GM19193 (cell line): ENCODE measurements at regions not wholly inside any gene's neighbourhood (a gene's known extent, or its start where the extent isn't known, plus 50 kb on each side); places are given as distances from the start of the nearest gene placed in this dataset.

Experiments
- POLR2A ChIP-seq: IDR thresholded peaks from 4 replicates; pipeline ENCODE4 v1.6.1; 2011; ENCODE audit not compliant: insufficient read depth, insufficient read length; ENCODE audit errors: extremely low read depth

DNA sequence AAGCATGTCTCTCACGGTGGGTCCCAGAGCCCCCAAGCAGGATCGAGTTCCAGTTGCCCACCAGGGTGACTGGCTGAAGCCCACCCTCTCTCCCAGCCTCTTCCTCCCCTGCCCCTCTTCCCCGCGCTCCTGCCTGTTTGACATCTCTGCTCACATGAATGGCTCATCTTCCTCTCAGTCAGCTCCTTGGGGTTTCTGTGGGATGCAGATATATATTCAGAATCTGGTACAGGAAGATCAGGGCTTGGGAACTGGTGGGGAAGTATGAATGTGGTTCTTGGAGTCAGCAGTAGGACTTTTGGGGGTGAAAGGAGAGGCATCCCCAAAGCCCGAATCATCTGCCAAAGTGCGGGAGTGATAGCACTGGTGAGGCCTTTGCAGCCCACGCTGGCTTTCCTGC lies 158.9 kb upstream of the CIBAR2 start:
- no peak for TF ChIP-seq POLR2A

DNA sequence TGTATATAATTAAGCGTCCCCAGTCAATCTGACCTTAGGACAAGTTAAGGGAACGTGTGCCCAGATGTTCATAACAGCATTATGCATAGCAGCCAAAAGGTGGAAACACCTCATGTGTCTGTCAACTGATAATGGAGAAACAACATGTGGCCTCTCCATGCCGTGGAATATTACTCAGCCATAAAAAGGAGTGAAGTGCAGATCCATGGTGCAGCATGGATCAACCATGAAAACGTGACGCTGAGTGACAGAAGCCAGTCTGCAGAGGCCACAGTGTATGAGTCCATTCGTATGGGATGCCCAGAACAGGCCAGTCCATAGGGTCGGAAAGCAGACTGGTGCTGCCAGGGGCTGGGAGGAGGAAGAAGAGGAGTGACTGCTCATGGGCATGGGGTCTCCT lies 161.0 kb upstream of the CIBAR2 start:
- TF ChIP-seq POLR2A, result no peak

DNA sequence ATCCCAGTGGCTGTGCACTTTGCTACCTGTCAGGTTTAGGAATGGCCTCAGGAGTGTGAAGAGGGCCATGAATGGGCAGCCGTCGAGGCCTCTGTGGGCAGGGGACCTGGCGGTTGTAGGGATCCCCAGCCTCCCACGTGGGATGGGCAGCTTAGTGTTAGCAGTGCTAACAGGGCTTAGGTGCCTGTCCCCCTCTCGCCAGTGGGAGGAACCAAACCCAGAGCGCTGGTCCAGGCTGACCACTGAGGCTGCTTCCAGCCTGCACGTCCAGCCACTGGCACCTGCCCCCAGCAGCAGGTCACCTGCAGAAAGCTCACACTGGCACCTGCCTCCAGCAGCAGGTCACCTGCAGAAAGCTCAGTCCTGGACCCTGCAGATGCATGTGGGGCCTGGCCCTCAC lies 162.2 kb upstream of the CIBAR2 start:
- TF ChIP-seq POLR2A, result no peak

DNA sequence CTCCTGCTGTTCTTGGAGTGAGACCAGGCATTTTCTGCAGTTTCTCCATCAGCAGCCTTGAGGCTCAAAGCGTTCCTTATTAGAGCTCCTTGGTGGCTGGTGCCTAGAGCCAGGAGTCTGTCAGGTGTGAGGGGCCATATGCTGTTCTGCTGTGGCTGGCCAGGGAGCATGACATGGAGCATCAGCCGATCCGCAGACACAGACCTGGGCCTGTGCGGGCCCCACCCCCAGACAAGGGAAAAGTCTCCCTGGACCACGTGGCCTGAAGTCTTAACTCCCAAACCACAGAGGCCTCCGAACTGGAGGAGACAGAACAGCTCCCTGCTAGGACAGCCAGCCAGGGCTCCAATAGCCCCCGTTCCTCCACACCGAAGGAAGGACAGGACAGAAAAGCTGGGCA lies 162.7 kb upstream of the CIBAR2 start:
- TF ChIP-seq POLR2A, result no peak

DNA sequence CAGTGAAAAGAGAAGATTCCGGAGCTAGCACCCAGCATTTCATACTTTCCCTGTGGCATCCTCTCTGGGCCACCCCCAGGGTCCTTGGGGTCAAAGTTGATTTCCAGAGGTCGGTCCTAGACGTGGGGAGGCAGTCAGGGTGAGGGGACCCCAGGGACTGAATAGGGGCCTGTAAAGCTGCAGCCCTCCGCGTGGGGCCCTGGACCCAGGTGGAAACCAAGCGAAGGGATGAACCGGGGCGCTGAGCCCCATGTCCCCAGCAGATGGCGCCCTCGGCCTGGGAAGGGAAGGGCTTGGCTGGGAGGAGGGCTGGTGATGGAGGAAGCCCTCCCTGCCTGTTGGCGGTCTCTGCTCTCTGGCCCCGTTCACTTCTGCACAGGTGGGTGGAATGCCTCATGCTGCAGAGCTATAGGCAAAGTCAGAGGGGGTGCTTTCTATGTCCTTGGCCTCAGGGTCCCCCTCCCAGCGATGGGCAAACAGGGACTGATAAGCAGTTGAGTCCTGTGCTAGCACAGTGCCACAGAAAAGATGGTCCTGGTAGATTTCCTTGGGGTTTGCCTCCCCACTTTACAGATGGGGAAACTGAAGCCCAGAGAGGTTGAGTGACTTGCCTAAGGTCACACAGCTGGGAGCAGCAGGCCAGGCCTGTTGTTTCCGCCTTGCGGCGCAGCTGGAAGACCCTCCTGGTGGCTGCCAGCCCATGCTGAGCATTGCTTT lies 163.4 kb upstream of the CIBAR2 start:
- no peak for TF ChIP-seq POLR2A

DNA sequence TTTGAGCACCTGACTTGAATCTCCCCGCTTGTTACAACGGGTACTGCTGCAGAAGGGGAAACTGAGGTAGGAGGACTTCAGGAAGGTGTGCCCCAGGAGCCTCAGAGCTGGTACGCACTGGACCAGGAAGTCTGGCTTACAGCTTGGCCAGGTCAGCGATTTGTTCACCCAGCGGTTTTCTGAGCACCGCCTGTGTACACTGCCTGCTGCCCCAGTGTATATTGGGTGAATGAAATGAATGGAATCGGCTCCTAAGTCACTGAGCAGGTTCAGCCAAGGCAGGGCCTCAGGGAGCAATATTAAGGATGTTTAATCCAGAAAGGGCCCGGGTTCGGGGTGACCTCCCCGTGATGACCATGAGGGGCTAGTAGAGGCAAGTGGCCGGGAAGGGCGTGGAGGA lies 164.0 kb upstream of the CIBAR2 start:
- no peak for TF ChIP-seq POLR2A

DNA sequence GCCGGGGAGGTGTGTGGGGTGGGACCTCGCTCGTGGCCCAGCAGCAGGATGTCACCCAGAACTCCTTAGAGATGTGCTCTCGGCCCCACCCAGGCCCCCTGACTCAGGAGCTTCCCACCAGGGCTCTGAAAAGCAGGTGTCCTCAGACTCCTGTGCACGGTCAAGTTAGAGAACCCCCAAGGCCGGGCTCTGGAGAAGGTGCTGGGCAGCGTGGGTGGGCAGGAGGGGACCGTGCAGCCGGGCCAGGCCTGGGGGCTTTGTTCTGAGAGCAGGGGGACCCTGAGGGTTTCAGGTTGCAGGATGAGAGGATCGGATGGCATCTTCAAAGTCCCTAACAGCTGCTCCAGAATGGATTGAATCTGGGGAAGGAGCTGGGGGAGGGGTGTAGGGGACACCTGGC lies 164.4 kb upstream of the CIBAR2 start:
- TF ChIP-seq POLR2A, result no peak

DNA sequence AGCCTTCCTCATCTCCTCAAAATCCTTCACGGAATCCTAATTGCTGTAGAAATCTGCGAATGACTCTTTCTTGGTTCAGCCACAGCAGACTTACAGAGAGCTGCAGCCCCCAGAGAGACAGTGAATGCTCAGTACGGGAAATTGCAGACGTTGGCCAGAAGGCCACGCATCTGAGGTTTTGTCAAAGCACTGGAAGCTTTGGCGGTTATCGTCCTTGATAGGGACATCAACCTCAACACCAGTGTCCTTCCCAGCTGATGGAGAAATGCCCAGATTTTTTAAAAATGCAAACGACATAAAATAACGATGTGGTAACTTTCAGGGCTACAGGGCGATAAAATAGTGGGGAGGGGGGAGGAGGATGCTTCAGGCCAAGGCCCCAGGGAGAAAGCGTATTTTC lies 166.6 kb upstream of the CIBAR2 start:
- no peak for TF ChIP-seq POLR2A

DNA sequence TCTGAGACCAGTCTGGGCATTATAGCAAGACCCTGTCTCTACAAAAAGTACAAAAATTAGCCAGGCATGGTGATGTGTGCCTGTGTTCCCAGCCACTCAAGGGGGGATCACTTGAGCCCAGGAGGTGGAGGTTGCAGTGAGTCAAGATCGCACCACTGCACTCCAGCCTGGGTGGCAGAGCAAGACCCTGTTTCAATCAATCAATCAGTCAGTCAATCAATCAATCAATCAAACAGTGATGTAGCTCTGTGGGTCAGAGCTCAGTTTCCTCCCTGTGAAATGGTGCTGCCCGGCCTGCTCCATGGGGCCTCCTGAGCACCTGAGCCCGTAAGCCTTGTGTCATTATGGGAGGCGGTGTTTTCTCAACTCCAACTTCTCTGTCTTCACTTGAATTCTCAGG lies 167.1 kb upstream of the CIBAR2 start:
- no peak for TF ChIP-seq POLR2A

DNA sequence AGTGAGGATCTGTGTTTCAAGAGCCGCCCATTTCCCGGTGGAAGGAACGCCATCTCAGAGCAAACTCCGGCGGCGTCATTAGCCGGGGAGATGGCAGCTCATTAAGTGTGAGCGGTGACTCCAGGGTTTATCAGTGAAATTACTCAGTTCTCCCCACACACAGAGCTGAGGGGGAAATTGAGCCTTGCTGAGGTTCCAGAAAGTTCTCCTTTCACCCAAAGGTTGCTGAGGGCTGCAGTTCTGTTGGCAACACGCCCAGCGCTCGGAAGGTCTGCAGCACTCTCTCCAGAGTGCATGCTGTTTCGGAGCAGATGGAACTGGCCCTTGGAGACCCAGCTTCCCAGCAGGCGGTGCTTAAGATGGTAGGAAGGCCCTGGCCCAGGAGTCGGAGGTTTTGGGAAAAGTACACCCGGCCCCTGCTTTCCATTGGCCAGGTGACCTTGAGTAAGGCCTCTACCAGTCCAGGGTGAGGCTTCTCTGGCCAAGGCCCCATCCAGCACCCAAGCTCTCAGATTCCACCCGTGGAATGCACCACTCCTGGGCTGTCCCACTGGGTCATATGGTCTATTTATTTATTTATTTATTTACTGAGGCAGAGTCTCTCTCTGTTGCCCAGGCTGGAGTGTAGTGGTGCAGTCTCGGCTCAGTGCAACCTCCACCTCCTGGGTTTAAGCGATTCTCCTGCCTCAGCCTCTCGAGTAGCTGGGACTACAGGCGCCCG lies 167.7 kb upstream of the CIBAR2 start:
- TF ChIP-seq POLR2A, result no peak

DNA sequence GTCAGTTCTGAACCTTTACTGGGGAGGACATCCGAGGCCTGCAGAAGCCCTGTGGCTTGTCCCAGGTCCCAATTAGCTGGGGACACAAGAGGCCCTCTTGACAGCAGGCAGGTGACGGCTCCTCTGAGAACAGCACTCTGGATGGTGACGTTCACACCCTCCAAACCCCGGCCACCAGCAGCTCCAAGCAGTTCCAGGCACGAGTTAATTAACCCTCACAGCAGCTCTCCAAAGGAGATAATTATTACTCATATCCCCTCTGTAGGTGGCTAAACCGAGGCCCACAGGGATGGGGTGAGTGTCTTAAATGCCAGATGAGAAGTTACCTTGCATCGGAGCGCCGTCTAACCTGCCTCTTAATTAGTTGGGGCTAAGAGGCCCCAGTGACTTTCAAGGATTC lies 168.9 kb upstream of the CIBAR2 start:
- TF ChIP-seq POLR2A, result no peak

DNA sequence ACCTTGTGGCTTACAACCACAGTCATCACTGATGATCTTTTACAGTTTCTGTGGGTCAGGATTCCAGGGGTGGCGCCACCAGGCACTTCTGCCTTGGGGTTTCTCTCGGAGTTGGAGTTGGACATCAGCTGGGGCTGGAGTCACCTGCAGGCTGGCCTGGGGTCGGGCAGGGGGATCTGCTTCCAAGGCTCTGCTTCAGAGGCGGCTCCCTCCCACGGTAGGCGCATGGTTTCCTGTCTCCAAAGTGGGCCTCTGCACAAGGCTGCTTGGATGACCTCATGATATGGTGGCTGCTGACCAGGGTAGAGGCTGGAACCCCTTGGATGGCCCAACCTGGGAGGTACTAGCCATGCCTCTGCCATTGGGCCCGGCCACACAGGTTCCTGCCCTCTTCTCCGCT lies 170.6 kb upstream of the CIBAR2 start:
- no peak for TF ChIP-seq POLR2A

DNA sequence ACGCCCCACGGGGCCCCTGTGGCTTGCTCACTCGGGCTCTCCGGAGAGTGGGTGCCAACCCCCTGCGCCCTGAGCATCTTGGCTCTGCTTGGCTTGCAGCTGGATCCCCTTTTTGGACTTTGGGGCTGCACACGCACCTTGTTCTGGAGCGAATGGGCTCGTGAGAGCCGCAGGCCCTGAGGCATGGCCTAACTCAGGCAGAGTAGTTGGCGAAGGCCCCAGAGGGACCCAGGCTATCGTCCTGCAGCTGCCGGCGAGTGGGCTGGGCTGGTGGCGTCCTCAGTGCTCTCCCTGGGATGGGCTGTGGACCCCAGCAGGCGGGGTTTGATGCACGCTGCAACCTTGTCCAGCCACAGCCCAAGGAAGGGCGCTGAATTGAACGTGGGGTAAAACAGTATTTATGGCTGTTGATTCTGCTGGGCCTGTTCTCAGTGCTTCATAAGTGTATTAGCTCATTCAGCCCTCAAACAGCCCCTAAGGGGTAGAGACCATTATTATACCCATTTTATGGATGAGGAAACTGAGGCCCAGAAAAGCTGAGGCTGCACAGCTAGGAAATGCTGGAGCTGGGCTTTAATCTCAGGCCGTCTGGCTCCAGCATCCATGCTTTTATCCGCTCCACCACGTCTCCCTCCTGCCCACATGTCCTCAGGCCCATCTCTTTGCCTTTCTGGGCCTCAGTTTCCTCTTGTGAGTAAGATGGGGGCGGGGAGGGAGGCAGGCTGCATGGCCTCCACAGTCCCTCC lies 171.2 kb upstream of the CIBAR2 start:
- no peak for TF ChIP-seq POLR2A

DNA sequence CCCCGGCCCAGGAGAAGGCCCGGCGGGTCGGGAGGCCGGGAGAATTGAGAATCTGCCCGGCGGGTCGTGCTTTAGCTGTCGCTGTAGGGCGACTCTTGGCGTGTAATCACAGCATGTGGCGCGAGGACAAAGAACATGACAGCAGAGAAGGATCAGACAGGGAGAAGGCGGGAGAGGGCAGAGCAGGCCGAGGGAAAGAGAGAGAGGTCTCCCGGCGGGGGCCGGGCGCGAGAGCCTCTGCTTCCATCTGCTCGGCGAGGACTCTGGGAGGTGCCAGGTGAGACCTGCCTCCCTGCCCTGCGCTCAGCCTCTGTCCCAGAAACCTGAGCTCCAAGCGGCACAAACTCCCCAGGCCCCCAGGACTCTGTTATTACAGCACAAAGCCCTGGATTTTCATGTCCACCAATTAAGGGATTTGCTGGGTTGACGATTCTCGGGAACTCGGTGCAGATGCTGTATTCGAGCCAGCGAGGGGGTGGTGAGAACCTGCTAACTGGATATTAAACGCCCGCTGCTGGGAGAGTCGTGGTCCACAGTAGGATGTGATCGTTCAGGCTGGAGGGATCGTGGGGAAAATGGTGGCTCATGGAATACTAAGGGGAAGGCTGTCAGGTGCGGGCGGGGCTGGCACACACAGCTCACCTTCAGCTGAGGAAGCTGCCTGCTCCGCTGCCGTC lies 172.0 kb upstream of the CIBAR2 start:
- no peak for TF ChIP-seq POLR2A

DNA sequence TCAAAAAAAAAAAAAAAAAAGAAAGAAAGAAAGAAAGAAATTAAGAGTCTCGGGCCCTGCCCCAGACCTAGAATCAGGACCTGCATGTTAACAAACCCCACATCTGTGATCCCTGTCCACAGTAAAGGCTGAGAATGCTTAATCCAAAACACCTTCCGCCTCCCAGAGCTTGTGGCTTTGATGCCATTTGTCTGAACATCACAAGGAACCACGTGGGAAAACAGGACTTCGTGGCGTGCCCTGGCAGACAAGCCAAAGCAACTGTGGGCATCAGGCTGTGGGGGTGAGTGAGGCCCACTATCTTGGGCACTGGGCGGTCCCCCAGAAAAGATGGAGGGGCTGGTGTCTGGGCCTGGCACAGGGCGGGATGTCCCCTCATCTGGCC lies 173.4 kb upstream of the CIBAR2 start:
- no peak for TF ChIP-seq POLR2A
